ENCODE measurements at regions not wholly inside any gene's neighbourhood (a gene's known extent, or its start where the extent isn't known, plus 50 kb on each side); places are given as distances from the start of the nearest gene placed in this dataset.

DNA sequence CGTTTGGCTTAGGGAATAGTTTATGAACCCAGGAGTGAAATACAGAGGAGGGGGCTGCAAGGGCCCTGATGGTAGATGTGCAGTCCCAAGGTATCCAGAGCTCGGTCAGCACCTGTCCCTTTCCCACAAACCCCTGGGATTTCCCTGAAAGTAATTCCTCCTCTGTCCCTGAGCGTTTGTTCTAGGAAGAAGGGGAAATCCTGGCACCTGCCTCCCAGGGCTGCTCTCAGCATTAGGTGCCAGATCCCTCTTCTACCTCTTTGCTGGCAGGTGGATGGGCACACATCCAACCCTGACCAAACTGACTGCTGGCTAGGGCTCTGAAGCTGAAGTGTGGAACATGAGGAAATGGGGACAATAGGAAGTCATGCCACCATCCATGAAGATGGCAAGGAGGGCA, 824.0 kb downstream of the SLC4A3 start:
- no peaks in the 10 kb centered on the region for H3K27me3 ChIP-seq (ENCODE audit: control insufficient read depth, insufficient read depth, low read length)
- no peak overlapping the region for H3K27ac ChIP-seq (ENCODE audit: low read length)
- no CpG with 5 or more reads among the region's 3 CpGs for WGBS (ENCODE audit: insufficient coverage)
- no peak overlapping the region for H3K4me3 ChIP-seq (ENCODE audit: low read length)
- no peaks in the 10 kb centered on the region for H3K9me3 ChIP-seq (replicated peaks; ENCODE audit: control insufficient read depth, low read depth, low read length)
- no peaks in the 10 kb centered on the region for H3K36me3 ChIP-seq (ENCODE audit: control insufficient read depth, insufficient read depth, low read length)
- no peak for DNase-seq
- no peaks in the 10 kb centered on the region for H3K4me1 ChIP-seq (ENCODE audit: control insufficient read depth, insufficient read depth, low read length)

- H3K4me1 ChIP-seq (ENCODE audit: control insufficient read depth, insufficient read depth, low read length): no peaks in the 10 kb centered on the region
- H3K4me3 ChIP-seq (ENCODE audit: low read length): no peak overlapping the region
- DNase-seq: peak; percentile 25
- H3K9me3 ChIP-seq (replicated peaks; ENCODE audit: control insufficient read depth, low read depth, low read length): no peaks in the 10 kb centered on the region
- WGBS (ENCODE audit: insufficient coverage): 50% methylated on average over 1 of the region's 2 CpGs
- no peaks in the 10 kb centered on the region for H3K27me3 ChIP-seq (ENCODE audit: control insufficient read depth, insufficient read depth, low read length)
- no peak overlapping the region for H3K27ac ChIP-seq (ENCODE audit: low read length)
- no peaks in the 10 kb centered on the region for H3K36me3 ChIP-seq (ENCODE audit: control insufficient read depth, insufficient read depth, low read length)
Measured at GRCh38 chr2:220452561-220452960, 825.1 kb downstream of the SLC4A3 start.

DNA sequence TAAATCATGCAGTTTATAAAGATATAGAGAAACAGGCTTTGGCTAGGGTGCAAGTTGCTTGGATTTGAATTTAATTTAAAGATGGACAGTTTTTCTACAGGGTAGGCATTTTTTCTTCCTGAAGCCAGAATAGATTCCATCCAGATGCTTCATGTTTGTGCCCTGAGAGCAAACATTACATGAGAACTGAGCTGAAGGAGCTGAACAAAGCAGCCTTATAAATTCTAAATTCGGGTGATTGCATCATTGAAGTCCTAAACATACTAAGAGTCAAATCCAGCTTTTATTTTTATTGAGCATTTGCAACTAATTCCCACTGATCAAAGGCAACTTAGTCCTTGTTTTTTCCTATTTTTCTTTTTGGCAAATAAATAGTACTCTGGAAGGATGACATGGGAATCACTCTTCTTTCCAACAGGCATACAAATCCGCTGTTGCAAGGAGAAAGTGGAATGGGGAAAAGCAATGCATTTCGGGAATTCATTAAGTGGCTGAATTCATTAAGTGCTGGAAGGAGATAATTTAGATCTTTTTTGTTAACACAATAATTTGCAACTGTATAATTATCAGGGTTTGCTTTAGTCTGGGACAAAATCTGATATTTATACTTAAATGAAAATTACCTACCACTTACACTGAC, 828.0 kb downstream of the SLC4A3 start:
- peak; percentile 67 for DNase-seq
- H3K27me3 ChIP-seq (ENCODE audit: control insufficient read depth, insufficient read depth, low read length): no peaks in the 10 kb centered on the region
- no peaks in the 10 kb centered on the region for H3K36me3 ChIP-seq (ENCODE audit: control insufficient read depth, insufficient read depth, low read length)
- WGBS (ENCODE audit: insufficient coverage): no CpG with 5 or more reads among the region's 3 CpGs
- H3K27ac ChIP-seq (ENCODE audit: low read length): no peak overlapping the region
- no peak overlapping the region for H3K4me3 ChIP-seq (ENCODE audit: low read length)
- no peaks in the 10 kb centered on the region for H3K9me3 ChIP-seq (replicated peaks; ENCODE audit: control insufficient read depth, low read depth, low read length)
- H3K4me1 ChIP-seq (ENCODE audit: control insufficient read depth, insufficient read depth, low read length): no peaks in the 10 kb centered on the region

DNA sequence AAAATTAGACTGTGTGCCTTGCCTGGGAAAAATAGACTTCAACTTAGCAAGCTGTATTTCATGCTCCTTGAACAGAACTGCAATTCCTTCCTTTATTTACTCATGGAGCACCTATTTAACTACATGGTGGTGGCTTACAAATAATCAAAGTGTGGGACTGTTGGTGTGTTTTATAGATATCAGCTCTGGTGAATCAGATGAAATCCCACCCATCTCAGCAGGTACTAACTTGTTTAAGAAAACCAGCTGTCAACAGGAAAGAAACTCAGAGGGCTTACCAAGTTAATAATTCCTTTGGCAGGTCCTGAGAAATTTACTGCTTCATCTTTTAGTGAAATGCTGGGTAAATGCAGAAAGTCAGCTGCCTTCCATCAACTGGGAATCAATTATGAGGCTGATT, 830.6 kb downstream of the SLC4A3 start:
- H3K27me3 ChIP-seq (ENCODE audit: control insufficient read depth, insufficient read depth, low read length): no peaks in the 10 kb centered on the region
- DNase-seq: no peak
- H3K9me3 ChIP-seq (replicated peaks; ENCODE audit: control insufficient read depth, low read depth, low read length): no peaks in the 10 kb centered on the region
- no peak overlapping the region for H3K4me3 ChIP-seq (ENCODE audit: low read length)
- H3K27ac ChIP-seq (ENCODE audit: low read length): no peak overlapping the region
- H3K36me3 ChIP-seq (ENCODE audit: control insufficient read depth, insufficient read depth, low read length): no peaks in the 10 kb centered on the region
- H3K4me1 ChIP-seq (ENCODE audit: control insufficient read depth, insufficient read depth, low read length): no peaks in the 10 kb centered on the region

GRCh38 chr2:220460257-220460985, 833.0 kb downstream of the SLC4A3 start:
- Histone ChIP-seq H3K27me3 (ENCODE audit: control insufficient read depth, insufficient read depth, low read length) (no peaks in the 10 kb centered on the region), H3K36me3 (ENCODE audit: control insufficient read depth, insufficient read depth, low read length) (no peaks in the 10 kb centered on the region), H3K4me3 (ENCODE audit: low read length) (no peak overlapping the region), H3K4me1 (ENCODE audit: control insufficient read depth, insufficient read depth, low read length) (no peaks in the 10 kb centered on the region), H3K9me3 (replicated peaks; ENCODE audit: control insufficient read depth, low read depth, low read length) (no peaks in the 10 kb centered on the region), H3K27ac (ENCODE audit: low read length) (no peak overlapping the region)
- no peak for DNase-seq
- WGBS (ENCODE audit: insufficient coverage): no CpG with 5 or more reads among the region's 4 CpGs

GRCh38 chr2:220463876-220464275, 836.4 kb downstream of the SLC4A3 start:
- Histone ChIP-seq H3K4me1 (ENCODE audit: control insufficient read depth, insufficient read depth, low read length) (no peaks in the 10 kb centered on the region), H3K9me3 (replicated peaks; ENCODE audit: control insufficient read depth, low read depth, low read length) (no peaks in the 10 kb centered on the region), H3K36me3 (ENCODE audit: control insufficient read depth, insufficient read depth, low read length) (no peaks in the 10 kb centered on the region), H3K27ac (ENCODE audit: low read length) (no peak overlapping the region), H3K27me3 (ENCODE audit: control insufficient read depth, insufficient read depth, low read length) (no peaks in the 10 kb centered on the region), H3K4me3 (ENCODE audit: low read length) (no peak overlapping the region)
- no CpG with 5 or more reads among the region's 1 CpG for WGBS (ENCODE audit: insufficient coverage)
- no peak for DNase-seq

- Histone ChIP-seq H3K36me3 (ENCODE audit: control insufficient read depth, insufficient read depth, low read length) (no peaks in the 10 kb centered on the region), H3K4me3 (ENCODE audit: low read length) (no peak overlapping the region), H3K27me3 (ENCODE audit: control insufficient read depth, insufficient read depth, low read length) (no peaks in the 10 kb centered on the region), H3K9me3 (replicated peaks; ENCODE audit: control insufficient read depth, low read depth, low read length) (no peaks in the 10 kb centered on the region), H3K27ac (ENCODE audit: low read length) (no peak overlapping the region), H3K4me1 (ENCODE audit: control insufficient read depth, insufficient read depth, low read length) (no peaks in the 10 kb centered on the region)
- no CpG with 5 or more reads among the region's 4 CpGs for WGBS (ENCODE audit: insufficient coverage)
- DNase-seq: no peak
Measured at GRCh38 chr2:220465700-220466099, 838.3 kb downstream of the SLC4A3 start.

DNA sequence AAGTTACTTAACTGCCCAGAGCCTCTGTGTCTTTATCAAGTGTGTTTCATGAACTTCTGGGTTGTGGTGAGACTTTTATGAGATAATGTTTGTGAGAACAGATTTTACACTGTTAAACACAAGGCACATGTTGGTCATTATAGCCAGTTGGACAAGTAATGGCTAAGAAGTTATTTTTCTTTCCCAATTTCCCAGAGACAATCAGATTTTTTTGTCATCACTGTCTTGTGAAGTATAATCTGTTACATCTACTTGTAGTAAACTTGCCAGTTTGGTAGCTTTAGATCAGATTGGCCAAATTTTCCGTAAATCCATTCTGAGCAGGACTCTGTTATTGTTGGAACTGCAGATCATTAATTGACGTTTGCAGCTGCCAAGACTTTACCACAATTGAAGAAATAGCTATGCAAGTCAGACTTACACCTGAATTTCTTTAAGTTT, 838.8 kb downstream of the SLC4A3 start:
- H3K36me3 ChIP-seq (ENCODE audit: control insufficient read depth, insufficient read depth, low read length): no peaks in the 10 kb centered on the region
- no peak overlapping the region for H3K27ac ChIP-seq (ENCODE audit: low read length)
- no peaks in the 10 kb centered on the region for H3K27me3 ChIP-seq (ENCODE audit: control insufficient read depth, insufficient read depth, low read length)
- H3K4me3 ChIP-seq (ENCODE audit: low read length): no peak overlapping the region
- no CpG with 5 or more reads among the region's 2 CpGs for WGBS (ENCODE audit: insufficient coverage)
- DNase-seq: no peak
- no peaks in the 10 kb centered on the region for H3K9me3 ChIP-seq (replicated peaks; ENCODE audit: control insufficient read depth, low read depth, low read length)
- no peaks in the 10 kb centered on the region for H3K4me1 ChIP-seq (ENCODE audit: control insufficient read depth, insufficient read depth, low read length)

GRCh38 chr2:220469201-220469600, 841.8 kb downstream of the SLC4A3 start:
- 83% methylated on average over 2 of the region's 4 CpGs for WGBS (ENCODE audit: insufficient coverage)
- H3K27ac ChIP-seq (ENCODE audit: low read length): no peak overlapping the region

GRCh38 chr2:220473611-220474010, 846.2 kb downstream of the SLC4A3 start:
- no peak for DNase-seq
- H3K36me3 ChIP-seq (ENCODE audit: control insufficient read depth, insufficient read depth, low read length): no peaks in the 10 kb centered on the region
- no peaks in the 10 kb centered on the region for H3K9me3 ChIP-seq (replicated peaks; ENCODE audit: control insufficient read depth, low read depth, low read length)
- no peak overlapping the region for H3K4me3 ChIP-seq (ENCODE audit: low read length)
- no peak overlapping the region for H3K27ac ChIP-seq (ENCODE audit: low read length)
- H3K27me3 ChIP-seq (ENCODE audit: control insufficient read depth, insufficient read depth, low read length): no peaks in the 10 kb centered on the region
- H3K4me1 ChIP-seq (ENCODE audit: control insufficient read depth, insufficient read depth, low read length): no peaks in the 10 kb centered on the region

More at GRCh38 chr2:220469201-220469600, 841.8 kb downstream of the SLC4A3 start:
- DNase-seq: peak; percentile 12
- H3K27me3 ChIP-seq (ENCODE audit: control insufficient read depth, insufficient read depth, low read length): no peaks in the 10 kb centered on the region
- no peak overlapping the region for H3K4me3 ChIP-seq (ENCODE audit: low read length)
- H3K4me1 ChIP-seq (ENCODE audit: control insufficient read depth, insufficient read depth, low read length): no peaks in the 10 kb centered on the region
- H3K9me3 ChIP-seq (replicated peaks; ENCODE audit: control insufficient read depth, low read depth, low read length): no peaks in the 10 kb centered on the region
- no peaks in the 10 kb centered on the region for H3K36me3 ChIP-seq (ENCODE audit: control insufficient read depth, insufficient read depth, low read length)

All from muscle of leg (tissue), 3 donors.